SIG-M5 treated with dmso at 0.1 percent for 504 hours (cell line): ENCODE measurements at regions not wholly inside any gene's neighbourhood (a gene's known extent, or its start where the extent isn't known, plus 50 kb on each side); places are given as distances from the start of the nearest gene placed in this dataset.

ENCODE experiments used
- DNase-seq: peaks from one replicate; lab custom pipeline; 2025; ENCODE audit not compliant: unreplicated experiment; lab: John Stamatoyannopoulos, UW

DNA sequence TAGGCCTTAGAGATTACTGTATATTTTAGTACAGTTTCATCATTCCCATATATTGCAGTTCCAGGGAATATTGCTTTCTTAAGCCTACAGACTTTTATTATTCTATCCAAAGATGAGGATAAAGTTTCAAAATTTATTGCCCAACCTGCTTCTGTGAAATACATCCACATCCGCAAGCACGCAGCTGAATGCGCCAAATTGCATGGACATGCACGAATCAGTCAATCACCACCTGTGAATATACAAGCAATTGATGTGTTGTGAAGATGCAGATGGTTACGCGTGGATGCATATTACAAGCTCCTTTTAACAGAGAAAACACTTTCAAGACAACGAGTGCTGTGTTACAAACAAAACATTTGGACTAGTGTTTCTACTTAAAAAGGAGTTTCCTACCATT is 577.8 kb upstream of the PLXNA2 start:
- no peak for DNase-seq

DNA sequence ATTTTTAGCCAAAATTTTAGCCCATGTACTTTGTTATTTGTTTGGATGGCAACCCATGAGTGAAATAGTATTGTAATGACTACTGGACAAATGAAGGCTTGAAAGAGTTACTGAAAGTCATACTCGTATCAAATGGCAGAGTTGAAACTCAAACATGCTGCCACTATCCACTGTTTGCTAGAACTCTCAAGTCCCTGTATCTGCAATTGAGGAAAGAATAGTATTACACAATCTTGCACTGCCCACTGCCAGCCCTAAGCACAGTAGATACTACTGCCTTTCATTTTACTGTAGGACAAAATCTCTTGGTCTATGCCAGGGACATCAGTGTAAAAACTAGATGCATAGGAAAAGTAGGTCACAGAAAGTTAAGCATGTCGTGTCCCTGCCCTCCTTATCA is 581.1 kb upstream of the PLXNA2 start:
- no peak for DNase-seq

DNA sequence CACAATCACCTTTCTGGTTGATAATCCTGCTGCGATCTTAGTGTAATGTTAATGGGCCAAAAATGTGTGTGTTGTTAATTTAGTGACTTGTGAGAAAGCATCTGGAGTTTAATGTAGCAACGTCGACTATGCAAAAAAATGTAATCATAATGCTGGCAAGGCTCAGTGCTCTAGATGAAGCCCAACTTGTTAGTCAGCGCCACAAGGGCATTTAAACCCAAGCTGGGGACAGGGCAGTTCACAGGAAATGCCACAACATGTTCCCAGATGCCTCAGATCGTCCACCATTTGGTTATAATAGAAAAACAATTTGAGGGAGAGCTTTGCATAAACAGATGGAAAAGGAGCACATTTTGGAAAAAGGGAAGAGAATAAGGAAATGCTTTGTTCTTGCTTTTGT is 585.4 kb upstream of the PLXNA2 start:
- no peak for DNase-seq

DNA sequence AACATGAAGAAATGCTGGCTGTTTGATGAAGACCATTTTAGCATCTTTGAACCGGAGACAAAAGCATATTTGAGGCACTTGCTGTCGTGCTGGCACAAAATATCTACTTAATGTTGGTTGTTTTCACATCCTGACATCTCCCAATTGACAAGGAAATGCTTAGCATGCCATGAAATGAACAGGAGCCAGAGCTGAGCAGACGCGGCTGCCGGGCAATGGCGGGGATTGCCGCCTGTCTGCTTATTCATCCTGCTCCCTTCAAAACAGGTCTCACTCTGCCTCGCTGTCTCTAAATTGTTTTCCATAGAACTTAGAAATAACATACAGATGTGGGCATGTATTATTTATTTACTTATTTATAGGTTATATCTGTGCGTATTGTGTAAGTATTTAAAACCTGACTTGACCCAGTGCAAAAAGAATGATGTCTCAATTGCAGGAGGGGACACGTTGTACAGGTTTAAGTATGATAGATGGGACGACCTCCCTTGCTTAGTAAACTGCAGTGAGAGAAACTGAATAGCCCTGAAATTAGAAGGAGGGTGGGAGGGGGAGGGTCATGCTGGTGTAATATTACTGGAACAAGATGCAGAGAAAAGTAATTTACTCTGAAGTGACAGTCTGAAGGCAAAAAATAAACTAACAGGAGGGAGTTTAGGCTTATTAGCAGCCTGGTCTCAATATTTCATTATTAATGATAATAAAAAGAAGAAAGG is 590.4 kb upstream of the PLXNA2 start:
- no peak for DNase-seq

- no peak for DNase-seq
These were observed 590.9 kb upstream of the PLXNA2 start for GRCh38 chr1:208835097-208835463.

DNA sequence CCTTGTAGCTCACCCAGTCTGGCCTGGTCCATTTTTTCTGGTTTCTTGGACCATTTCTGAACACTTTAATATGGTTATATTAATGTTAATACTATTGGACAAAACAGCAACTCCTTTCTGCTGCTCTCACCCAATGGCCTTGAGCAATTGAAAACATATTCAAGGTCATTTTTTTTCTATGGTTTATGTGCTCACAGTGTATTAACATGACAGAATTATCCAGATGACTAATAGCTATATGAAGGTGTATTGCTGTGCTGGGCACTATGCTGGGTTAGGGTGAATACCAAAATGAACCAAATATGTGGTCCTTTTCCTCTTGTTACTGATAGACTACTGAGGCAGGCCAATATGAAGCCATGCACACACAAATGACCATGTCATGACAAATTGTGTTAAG is 591.6 kb upstream of the PLXNA2 start:
- DNase-seq = no peak

GRCh38 chr1:208837242-208837641 is 593.1 kb upstream of the PLXNA2 start:
- no peak for DNase-seq

DNA sequence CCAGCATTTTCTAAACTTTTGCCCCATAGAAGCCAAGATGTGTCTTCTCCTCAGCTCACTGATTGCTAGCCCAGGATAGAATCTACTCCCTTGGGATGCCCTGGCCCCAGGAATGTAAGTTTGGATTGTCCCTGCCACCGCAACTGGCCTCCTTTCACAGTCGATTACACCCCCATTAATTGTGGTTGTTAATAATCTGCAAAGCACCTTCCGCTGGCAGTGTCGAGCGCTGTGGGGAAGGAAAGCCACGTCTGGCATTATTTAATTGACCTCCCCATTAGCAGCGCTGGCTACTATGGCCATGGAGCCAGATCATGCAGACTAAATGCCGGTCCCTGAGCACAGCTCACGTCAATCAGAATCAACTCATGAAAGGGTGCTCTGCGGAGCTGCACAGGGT is 597.3 kb upstream of the PLXNA2 start:
- no peak for DNase-seq

DNA sequence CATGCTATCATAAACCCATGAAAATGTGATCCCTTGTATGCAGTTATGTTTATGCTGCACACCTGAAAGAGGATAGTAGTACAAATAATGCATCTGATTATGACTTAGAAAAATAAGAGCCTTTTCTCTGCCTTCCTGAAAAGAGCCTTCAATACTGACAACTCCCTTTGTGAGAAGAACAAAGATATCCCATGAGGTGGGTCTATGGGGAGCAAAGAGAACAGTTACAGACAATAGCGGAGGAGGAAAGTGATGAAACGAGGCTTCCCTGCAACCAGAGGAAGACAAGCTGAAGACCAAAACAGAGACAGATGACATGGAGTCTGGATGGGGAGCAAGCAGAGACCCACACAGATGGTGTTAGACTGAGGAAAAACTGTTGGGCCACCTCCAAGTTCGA is 598.3 kb upstream of the PLXNA2 start:
- no peak for DNase-seq

DNA sequence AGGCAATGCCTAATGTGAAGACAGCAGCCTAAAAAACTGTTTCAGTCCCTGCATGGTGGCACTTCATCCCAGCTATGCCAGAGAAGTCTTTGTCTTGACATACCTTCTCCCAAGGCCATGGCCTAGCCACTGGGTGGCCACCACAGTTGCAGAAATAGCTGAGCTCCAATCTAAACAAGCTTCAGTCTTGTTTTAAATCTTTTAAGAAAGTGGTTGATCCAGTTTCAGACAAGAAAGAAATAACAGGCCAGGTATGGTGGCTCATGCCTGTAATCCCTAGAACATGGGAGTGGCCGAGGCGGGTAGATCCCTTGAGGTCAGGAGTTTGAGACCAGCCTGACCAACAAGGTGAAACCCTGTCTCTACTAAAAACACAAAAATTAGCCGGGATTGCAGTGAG is 600.0 kb upstream of the PLXNA2 start:
- DNase-seq = no peak

DNA sequence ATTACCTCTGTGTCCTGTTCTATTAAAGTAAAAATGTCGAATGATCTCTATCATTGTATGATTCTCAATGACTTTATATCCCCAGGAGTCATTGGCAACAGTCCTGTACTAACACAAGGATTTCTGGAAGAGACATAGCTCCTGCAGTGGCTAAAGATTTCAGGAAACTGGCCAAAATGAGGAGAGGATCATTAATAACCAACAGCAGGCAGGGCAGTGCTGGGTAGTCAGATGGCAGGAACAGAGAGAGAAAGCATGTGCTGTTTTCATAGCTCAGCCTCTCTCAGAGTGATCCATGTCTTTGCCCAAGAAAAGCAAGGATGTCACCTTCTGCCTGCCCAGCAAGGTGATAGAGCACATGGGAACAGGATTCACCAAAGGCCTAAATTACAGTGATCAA is 604.7 kb upstream of the PLXNA2 start:
- no peak for DNase-seq

- DNase-seq = no peak
These were observed 606.3 kb upstream of the PLXNA2 start for GRCh38 chr1:208850442-208850841.

DNA sequence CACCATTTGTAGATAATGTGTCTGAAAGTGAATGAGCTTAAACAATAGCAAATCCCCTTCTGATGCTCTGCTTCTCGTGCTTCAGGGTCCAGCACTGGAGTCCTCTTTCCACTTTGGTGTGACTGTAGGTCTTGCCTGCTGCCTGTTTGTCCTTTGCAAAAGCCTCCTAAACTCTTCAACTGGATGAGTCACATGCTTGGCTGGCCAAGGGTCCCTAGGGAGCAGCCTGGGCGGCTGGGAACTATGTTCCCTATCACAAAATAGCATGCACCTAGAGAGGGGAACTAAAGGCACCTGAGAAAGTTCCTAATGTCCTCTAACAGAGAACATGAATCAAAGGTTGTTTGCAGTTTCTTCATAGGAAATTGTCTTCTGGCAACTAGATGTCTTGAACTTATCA is 607.2 kb upstream of the PLXNA2 start:
- no peak for DNase-seq

GRCh38 chr1:208852911-208853310 is 608.7 kb upstream of the PLXNA2 start:
- DNase-seq = no peak

GRCh38 chr1:208855403-208855802 is 611.2 kb upstream of the PLXNA2 start:
- DNase-seq = no peak

DNA sequence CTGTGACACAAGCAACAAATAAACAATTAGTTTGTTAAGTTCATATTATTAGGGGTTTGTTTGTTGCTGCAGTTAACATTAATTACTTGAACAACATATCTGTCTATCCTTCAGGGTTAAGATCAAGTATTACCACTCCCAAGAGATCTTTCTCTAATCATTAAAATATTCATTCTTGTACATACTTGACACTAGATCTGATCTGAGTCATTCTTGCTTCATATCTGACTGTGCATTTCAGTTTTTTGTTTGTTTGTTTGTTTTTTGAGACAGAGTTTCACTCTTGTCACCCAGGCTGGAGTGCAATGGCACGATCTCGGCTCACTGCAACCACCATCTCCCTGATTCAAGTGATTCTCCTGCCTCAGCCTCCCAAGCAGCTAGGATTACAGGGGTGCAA is 613.3 kb upstream of the PLXNA2 start:
- no peak for DNase-seq

DNA sequence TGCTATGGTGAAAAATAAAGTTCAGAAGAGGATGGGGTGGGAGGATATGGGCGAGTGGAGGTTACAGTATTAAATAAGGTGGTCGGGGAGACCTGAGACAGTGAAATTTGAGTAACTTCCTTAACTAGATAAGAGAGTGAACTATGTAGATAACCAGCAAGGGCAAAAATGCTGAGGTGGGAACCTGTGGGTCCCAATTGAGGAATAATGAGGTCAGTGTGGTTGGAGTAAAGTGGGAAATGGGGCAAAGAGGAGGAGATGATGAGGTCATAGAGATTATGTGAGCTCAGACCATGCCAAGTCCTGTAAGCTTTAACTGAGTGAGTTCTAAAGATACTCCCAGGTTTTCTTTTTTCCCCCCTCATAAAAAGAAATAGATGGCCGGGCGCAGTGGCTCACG is 614.6 kb upstream of the PLXNA2 start:
- no peak for DNase-seq

- no peak for DNase-seq
These were observed 620.3 kb upstream of the PLXNA2 start for GRCh38 chr1:208864366-208864965.

- DNase-seq = no peak
These were observed 622.3 kb upstream of the PLXNA2 start for GRCh38 chr1:208866386-208866955.

GRCh38 chr1:208868554-208868953 is 624.4 kb upstream of the PLXNA2 start:
- DNase-seq = no peak

GRCh38 chr1:208874915-208875314 is 630.7 kb upstream of the PLXNA2 start:
- no peak for DNase-seq

DNA sequence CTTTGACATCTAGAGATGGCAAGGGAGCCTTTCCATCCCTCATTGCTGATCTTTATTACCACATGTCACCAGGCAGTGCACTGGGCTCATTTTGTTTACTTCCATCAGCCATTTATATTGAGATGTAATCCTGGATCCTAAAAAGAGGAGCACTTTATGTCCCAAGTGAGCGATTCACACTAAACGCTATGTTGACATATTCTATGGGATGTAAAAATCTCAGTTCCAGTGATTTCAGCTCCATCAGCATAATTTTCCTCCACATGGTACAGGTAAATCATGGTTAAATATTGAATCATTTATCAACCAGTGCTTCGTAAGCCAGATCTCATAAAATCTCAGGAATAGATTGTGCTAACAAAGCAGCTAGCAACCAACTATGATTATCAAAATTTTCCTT is 634.8 kb upstream of the PLXNA2 start:
- no peak for DNase-seq
